Calu3 (cell line): ENCODE measurements at regions not wholly inside any gene's neighbourhood (a gene's known extent, or its start where the extent isn't known, plus 50 kb on each side); places are given as distances from the start of the nearest gene placed in this dataset.

Experiments used
- BruUV-seq: library from RNA; stranded (reverse); fragments of 400-500 nt; replicated peaks from 2 replicates; lab custom pipeline; 2021; lab: Mats Ljungman, UMichigan
- CTCF ChIA-PET: fragments of 300-600 bp; sonication (Branson Sonifier 250); formaldehyde crosslinking; loops from one replicate; lab custom pipeline; 2022; ENCODE audit warnings: antibody characterized with exemption; lab: Charles Lee
- DNase-seq: peaks from one replicate; pipeline ENCODE4 v3.0.0; 2022
- H3K27ac Mint-ChIP-seq: one replicate; pipeline ENCODE4 v1.8.0; 2022; ENCODE audit warnings: mixed read lengths; ENCODE audit not compliant: unreplicated experiment
- H3K27me3 Mint-ChIP-seq: one replicate; pipeline ENCODE4 v1.8.0; 2022; ENCODE audit warnings: mixed read lengths; ENCODE audit not compliant: unreplicated experiment
- H3K36me3 Mint-ChIP-seq: one replicate; pipeline ENCODE4 v1.8.0; 2022; ENCODE audit warnings: mild to moderate bottlenecking, moderate library complexity, mixed read lengths; ENCODE audit not compliant: insufficient read depth, unreplicated experiment
- H3K4me1 Mint-ChIP-seq: one replicate; pipeline ENCODE4 v1.8.0; 2022; ENCODE audit warnings: mild to moderate bottlenecking, low read depth, mixed read lengths; ENCODE audit not compliant: unreplicated experiment
- H3K4me3 Mint-ChIP-seq: one replicate; pipeline ENCODE4 v1.8.0; 2022; ENCODE audit warnings: mild to moderate bottlenecking, low read depth, moderate library complexity, mixed read lengths; ENCODE audit not compliant: unreplicated experiment
- H3K9me3 Mint-ChIP-seq: one replicate; pipeline ENCODE4 v1.8.0; 2022; ENCODE audit warnings: low read depth, mixed read lengths; ENCODE audit not compliant: unreplicated experiment
- CTCF ChIP-seq: fragments of 200-600 bp; IDR thresholded peaks from one replicate; pipeline ENCODE4 v1.8.0; 2022; ENCODE audit warnings: antibody characterized with exemption; ENCODE audit not compliant: unreplicated experiment
- intact Hi-C: fragments of 100-400 bp; cut with micrococcal nuclease; formaldehyde crosslinking; loops from one replicate; pipeline ENCODE4 v1.10.0; 2022; ENCODE audit not compliant: unreplicated experiment

GRCh38 chr20:22679197-22679596 is 94.8 kb upstream of the FOXA2 start:
- CTCF ChIA-PET = no interaction called here
- no peak overlapping the region for H3K27ac Mint-ChIP-seq
- no TSS peak for BruUV-seq
- H3K4me3 Mint-ChIP-seq = no peak overlapping the region
- H3K9me3 Mint-ChIP-seq = no peaks in the 10 kb centered on the region
- no peak for DNase-seq
- no peaks in the 10 kb centered on the region for H3K4me1 Mint-ChIP-seq
- no peaks in the 10 kb centered on the region for H3K27me3 Mint-ChIP-seq
- no peak for TF ChIP-seq CTCF
- no peaks in the 10 kb centered on the region for H3K36me3 Mint-ChIP-seq
- intact Hi-C loops = no loop called here

- intact Hi-C loops = no loop called here
- no peak for TF ChIP-seq CTCF
- CTCF ChIA-PET = no interaction called here
- Mint-ChIP-seq H3K27me3 (no peaks in the 10 kb centered on the region), H3K4me3 (no peak overlapping the region), H3K36me3 (no peaks in the 10 kb centered on the region), H3K27ac (no peak overlapping the region), H3K4me1 (no peaks in the 10 kb centered on the region), H3K9me3 (no peaks in the 10 kb centered on the region)
- no TSS peak for BruUV-seq
- DNase-seq = no peak
Observed at GRCh38 chr20:22680031-22680740, 95.8 kb upstream of the FOXA2 start.

GRCh38 chr20:22681591-22682248 is 97.3 kb upstream of the FOXA2 start:
- H3K4me3 Mint-ChIP-seq = no peak overlapping the region
- CTCF ChIA-PET = no interaction called here
- intact Hi-C loops = no loop called here
- no peak for TF ChIP-seq CTCF
- no peaks in the 10 kb centered on the region for H3K36me3 Mint-ChIP-seq
- H3K4me1 Mint-ChIP-seq = no peaks in the 10 kb centered on the region
- H3K27me3 Mint-ChIP-seq = no peaks in the 10 kb centered on the region
- no peaks in the 10 kb centered on the region for H3K9me3 Mint-ChIP-seq
- no peak overlapping the region for H3K27ac Mint-ChIP-seq
- no peak for DNase-seq
- no TSS peak for BruUV-seq

- DNase-seq = no peak
- Mint-ChIP-seq H3K36me3 (no peaks in the 10 kb centered on the region), H3K27me3 (no peaks in the 10 kb centered on the region), H3K4me3 (no peak overlapping the region), H3K27ac (no peak overlapping the region), H3K9me3 (no peaks in the 10 kb centered on the region), H3K4me1 (no peaks in the 10 kb centered on the region)
- CTCF ChIA-PET = interaction anchor here (1.1 kb wide), 1 partner anchor 348 kb away, joined by 3 read pairs; no protein-coding TSS in a partner anchor
- TF ChIP-seq CTCF = no peak
- intact Hi-C loops = no loop called here
- BruUV-seq = no TSS peak
Observed at GRCh38 chr20:22682381-22682780, 98.0 kb upstream of the FOXA2 start.
